HG03060 (cell line): ENCODE measurements at regions not wholly inside any gene's neighbourhood (a gene's known extent, or its start where the extent isn't known, plus 50 kb on each side); places are given as distances from the start of the nearest gene placed in this dataset.

Experiments used
- ATAC-seq: cut with Tn5 transposase; IDR thresholded peaks from one replicate; pipeline ENCODE4 v1.9.1; 2021; ENCODE audit warnings: low read depth, moderate number of reproducible peaks; ENCODE audit not compliant: unreplicated experiment

DNA sequence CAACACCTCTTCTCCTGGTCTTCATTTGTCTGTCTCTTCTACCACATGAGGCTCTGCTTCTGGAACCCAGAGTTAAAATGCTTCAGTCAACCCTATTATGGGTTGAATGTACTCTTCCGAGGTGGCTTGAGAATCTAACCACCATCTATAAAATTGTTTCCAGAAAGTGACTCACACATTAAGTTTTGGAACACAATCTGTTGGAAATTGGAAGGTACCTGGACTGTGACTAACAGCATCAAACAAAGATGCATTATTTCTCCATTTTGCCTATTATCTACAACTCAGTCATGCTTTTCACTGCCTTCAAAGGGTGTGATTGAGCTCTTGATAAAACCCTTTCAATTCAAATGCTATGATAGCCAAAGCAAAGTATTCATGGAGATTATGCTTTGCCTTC is 499.0 kb upstream of the SEMA6D start:
- no peak for ATAC-seq

GRCh38 chr15:47244361-47244760 is 472.9 kb upstream of the SEMA6D start:
- ATAC-seq: no peak

DNA sequence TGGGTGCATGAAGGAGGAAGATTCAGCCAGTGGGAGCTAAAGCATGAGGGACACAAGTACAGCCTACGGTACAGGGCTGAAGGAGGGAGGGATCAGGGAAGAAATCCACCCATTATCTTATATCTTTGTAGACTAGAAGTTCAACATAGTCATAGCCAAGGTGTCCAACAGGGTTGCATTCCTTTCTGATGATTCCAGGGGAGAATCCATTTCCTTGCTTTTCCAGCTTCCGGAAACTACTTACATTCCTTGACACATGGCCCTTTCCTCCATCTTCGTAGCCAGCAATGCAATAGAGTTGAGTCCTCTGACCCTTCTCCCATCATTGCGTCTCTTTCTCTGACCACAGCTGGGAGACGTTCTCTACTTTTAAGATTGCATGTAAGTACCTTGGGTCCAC is 471.0 kb upstream of the SEMA6D start:
- no peak for ATAC-seq

DNA sequence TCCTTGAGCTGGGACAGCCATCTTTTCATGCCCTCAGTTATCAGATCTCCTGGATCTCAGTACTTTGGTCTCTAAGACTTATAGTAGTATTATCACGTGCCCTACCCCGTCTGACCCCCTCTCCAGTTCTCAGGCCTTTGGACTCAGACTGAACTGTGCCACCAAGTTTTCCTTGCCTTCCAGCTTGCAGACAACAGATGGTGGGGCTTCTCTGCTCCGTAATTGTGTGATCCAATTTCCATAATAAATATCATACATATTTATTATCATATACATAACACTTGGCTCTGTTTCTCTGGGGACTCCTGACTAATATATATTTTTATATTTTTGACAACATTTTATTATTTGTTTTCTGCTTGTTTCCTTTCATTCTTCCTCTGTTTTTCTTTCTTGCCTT is 458.8 kb upstream of the SEMA6D start:
- no peak for ATAC-seq

- no peak for ATAC-seq
These were observed 451.6 kb upstream of the SEMA6D start for GRCh38 chr15:47265686-47266085.

DNA sequence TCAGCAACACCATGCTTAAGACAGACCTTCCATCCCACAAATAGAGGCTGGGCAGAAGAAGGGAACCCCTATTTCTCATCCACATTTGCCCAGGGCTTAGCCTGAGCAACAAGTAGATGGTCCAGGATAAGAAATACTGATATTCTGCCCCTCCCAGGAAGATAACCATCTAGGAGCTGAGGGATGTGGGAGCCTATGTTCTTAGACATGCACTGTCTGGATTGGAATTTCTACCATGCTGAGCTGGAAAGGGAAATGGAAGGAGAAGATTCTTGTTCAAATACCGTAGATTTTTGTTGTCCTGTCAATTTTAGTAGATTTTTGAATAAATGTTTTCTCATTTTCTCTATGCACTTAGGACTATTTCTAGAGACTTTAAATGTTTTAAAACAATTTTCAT is 450.7 kb upstream of the SEMA6D start:
- ATAC-seq: no peak

DNA sequence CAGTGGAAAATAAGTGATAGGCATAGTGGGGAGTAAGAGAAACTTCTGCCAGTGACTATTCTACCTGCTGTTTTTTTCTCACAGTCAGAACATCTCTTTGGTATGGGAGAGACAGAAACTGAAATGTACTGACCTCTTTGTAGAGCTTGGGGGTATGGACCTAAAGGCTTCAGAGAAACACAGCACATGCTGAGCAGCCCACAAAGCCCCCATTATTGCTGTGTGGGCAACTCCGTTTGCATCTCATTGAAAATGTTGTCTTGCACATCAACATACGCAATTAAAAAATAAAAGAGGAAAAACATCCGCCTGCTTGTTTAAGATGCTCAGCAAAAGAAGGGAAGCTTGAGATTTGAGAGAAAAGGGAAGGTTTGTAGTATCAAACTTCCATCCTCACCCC is 443.4 kb upstream of the SEMA6D start:
- ATAC-seq: no peak

- no peak for ATAC-seq
These were observed 434.1 kb upstream of the SEMA6D start for GRCh38 chr15:47283246-47283645.

GRCh38 chr15:47288794-47289193 is 428.5 kb upstream of the SEMA6D start:
- ATAC-seq: no peak

GRCh38 chr15:47289656-47290055 is 427.6 kb upstream of the SEMA6D start:
- no peak for ATAC-seq

DNA sequence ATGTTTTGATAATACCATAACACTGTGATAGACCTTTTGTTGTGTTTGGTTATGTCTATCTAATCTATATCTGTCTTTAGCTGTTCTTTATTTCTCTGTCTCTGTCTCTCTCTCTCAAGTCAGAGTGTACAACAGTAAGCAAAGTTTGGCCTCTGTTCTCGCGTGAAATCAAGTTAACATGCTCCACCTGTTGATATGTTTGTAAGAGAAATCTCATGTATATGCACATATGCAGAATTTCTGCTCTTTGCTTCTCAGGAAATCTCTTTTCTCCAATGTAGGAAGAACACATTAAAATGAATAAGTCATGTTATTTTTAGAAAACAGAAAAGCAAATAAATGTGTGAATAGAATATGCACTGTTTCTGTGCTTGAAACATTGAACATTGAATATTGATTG is 425.5 kb upstream of the SEMA6D start:
- no peak for ATAC-seq

DNA sequence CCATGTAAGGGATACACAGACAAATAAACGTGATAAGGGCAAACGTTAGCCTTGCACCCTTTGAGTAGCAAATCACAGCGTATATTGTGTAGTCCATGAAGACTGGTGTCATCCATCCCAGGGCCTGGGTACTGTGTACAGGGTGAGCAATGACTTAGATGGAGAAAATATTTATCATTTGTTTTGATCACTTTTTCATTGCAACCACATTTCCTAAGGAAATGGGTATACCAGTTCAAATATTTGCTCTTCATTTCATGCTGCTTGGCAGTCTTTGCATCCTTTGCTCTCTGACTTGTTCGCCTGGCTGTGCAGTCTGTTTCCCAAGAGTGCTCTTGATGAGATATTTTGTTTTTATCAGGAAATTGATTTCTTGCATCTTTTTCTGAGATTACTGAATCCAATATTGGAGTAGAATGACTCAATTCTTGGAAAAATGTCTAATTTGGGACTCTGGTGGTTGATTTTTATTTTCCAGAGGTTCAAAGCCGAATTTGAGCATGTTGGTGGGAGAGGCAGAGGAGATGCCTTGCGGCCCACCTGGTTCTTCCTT is 424.6 kb upstream of the SEMA6D start:
- ATAC-seq: no peak

GRCh38 chr15:47293466-47294162 is 423.7 kb upstream of the SEMA6D start:
- no peak for ATAC-seq

- ATAC-seq: no peak
These were observed 422.5 kb upstream of the SEMA6D start for GRCh38 chr15:47294765-47295259.

- ATAC-seq: no peak
These were observed 420.4 kb upstream of the SEMA6D start for GRCh38 chr15:47296881-47297280.

GRCh38 chr15:47299846-47300434 is 417.4 kb upstream of the SEMA6D start:
- no peak for ATAC-seq

GRCh38 chr15:47300596-47300995 is 416.7 kb upstream of the SEMA6D start:
- ATAC-seq: no peak

DNA sequence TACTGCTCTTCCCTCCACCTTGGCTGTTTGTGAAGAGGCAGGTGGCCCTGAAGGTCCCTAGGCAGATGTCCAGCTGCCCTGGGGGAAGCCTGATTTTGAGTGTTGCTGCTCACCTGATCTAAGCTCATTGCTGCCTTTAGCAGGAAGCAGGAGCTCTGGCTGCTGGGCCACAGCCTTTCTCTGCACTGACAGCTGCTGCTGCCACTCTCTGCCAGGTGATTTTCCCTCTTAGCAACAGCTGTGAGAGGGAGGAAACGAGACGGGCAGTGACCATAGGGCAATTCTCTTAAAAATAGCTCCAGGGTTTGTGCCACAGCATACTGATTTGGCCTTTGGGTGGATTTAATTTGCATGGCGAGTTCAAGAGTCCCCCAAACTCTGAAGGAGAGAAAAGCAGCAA is 415.8 kb upstream of the SEMA6D start:
- no peak for ATAC-seq

GRCh38 chr15:47304656-47305055 is 412.6 kb upstream of the SEMA6D start:
- ATAC-seq: no peak

GRCh38 chr15:47312161-47312560 is 405.1 kb upstream of the SEMA6D start:
- no peak for ATAC-seq

- no peak for ATAC-seq
These were observed 390.6 kb upstream of the SEMA6D start for GRCh38 chr15:47326410-47327333.
